ENCODE measurements at regions not wholly inside any gene's neighbourhood (a gene's known extent, or its start where the extent isn't known, plus 50 kb on each side); places are given as distances from the start of the nearest gene placed in this dataset.

- TF ChIP-seq CTCF (IDR thresholded peaks at IDR 0.05) (no peak), POLR2A (IDR thresholded peaks at IDR 0.05) (no peak)
Observed at GRCh38 chrX:460823-461640, 74.3 kb upstream of the PPP2R3B start.

All from lower leg skin (tissue), 3 donors.